ENCODE measurements at regions not wholly inside any gene's neighbourhood (a gene's known extent, or its start where the extent isn't known, plus 50 kb on each side); places are given as distances from the start of the nearest gene placed in this dataset.

GRCh38 chr11:71188886-71189767 is 63.2 kb downstream of the SHANK2 start:
- FAIRE-seq = no peak
- no peak for TF ChIP-seq POLR2A (IDR thresholded peaks at IDR 0.05; ENCODE audit: low read depth, low read length)
- DNase-seq (ENCODE audit: insufficient read length, low spot score) = no peak

DNA sequence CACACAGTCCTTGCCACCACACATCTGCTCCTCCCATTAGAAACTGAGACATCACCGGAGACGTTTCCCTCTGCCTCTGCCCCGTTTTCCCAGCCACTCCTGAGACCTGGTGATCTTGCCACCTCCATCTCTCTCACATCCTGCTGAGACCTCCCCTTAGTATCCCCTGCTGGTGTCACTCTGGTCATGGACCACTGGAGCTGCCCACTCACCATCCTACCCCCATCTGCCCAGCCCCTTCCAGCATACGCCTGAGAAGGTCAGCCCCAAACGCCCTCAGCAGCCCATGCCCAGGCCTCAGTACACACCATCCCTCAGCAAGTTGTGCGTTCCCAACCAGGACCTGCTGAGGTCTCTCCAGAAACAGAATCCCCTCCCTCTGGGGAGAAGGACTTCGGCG is 64.3 kb downstream of the SHANK2 start:
- TF ChIP-seq POLR2A (IDR thresholded peaks at IDR 0.05; ENCODE audit: low read depth, low read length) = no peak
- DNase-seq (ENCODE audit: insufficient read length, low spot score) (no peak), FAIRE-seq (no peak)

- no peak for TF ChIP-seq POLR2A (IDR thresholded peaks at IDR 0.05; ENCODE audit: low read depth, low read length)
- DNase-seq (ENCODE audit: insufficient read length, low spot score) = no peak
- FAIRE-seq = no peak
Observed at GRCh38 chr11:71186806-71187205, 65.6 kb downstream of the SHANK2 start.

DNA sequence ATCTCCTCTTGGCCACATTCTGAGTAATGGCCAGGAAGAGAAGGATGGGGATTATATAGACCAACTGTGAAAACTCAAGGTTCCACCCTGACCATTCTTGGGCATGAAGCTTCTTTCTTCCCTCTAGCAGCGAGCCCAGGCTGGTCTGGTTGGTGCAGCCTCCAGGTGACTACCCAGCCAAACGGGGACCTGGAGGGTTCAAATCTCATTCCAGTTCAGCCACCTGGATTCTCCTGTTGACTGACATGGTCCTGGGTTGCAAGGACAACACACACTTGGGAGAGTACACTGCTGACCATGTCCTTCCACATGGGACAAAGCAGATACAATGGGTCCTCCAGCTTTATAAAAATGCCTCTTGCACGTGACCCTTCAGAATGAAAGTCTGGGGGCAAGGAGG is 67.0 kb downstream of the SHANK2 start:
- DNase-seq (ENCODE audit: insufficient read length, low spot score) = no peak
- no peak for TF ChIP-seq POLR2A (IDR thresholded peaks at IDR 0.05; ENCODE audit: low read depth, low read length)
- no peak for FAIRE-seq

DNA sequence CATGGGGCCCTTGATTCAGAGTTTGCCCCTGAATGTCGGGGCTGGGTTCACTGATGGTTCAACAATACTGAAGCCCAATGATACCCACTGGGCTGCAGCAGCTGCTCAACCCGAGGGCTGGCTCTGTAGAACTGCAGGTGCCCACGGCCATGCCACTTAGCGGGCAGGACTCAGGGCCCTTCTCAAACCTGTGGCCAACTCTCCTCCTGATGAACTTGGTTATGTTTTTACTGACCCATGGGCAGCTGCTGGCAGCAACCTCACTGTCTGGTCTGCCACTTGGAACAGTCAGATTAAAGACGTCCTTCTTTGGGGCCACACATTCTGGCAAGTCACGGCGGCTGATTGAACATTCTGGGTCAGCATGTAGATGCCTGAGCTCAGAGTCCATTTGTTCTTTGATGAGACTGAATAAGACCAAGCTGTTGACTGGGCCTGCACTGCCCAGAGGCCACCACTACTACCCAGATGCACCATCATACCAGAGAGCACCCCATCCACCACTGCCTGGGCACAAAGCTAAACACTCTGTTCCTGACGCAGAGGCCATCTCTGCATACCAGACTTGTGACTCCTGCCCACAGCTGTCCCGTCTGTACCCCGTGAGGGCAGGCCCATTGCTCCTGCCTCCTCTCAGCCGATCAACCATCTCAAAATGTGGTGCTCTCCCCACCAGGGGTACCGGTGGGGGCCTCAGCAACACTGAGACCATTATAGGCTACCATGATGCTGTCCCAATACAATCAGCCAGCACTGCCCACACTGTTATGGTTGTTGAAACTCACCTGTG is 67.8 kb downstream of the SHANK2 start:
- TF ChIP-seq POLR2A (IDR thresholded peaks at IDR 0.05; ENCODE audit: low read depth, low read length) = no peak
- FAIRE-seq (no peak), DNase-seq (ENCODE audit: insufficient read length, low spot score) (no peak)

DNA sequence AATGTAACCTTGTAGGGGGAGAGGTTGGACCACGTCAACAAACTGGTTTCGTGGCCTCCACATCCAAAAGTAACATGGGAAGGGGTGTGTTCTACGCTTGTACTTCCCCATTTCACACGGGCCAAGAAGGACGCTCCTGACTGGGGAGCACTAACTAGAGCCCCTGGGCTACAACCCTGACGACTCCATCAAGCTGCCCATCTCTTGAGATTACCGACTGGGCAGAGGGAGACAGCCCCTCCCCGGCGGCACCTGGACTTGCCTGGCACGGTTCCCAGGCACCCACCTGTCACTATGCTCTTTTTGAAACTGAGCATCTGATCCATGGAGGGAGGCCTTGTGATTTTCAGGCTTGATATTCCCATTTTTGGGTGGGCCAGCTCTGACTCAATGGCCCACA is 68.5 kb downstream of the SHANK2 start:
- no peak for TF ChIP-seq POLR2A (IDR thresholded peaks at IDR 0.05; ENCODE audit: low read depth, low read length)
- no peak for FAIRE-seq
- DNase-seq (ENCODE audit: insufficient read length, low spot score) = no peak

- FAIRE-seq (no peak), DNase-seq (ENCODE audit: insufficient read length, low spot score) (no peak)
- no peak for TF ChIP-seq POLR2A (IDR thresholded peaks at IDR 0.05; ENCODE audit: low read depth, low read length)
Observed at GRCh38 chr11:71182791-71183677, 69.3 kb downstream of the SHANK2 start.

- DNase-seq (ENCODE audit: insufficient read length, low spot score) (no peak), FAIRE-seq (no peak)
- TF ChIP-seq POLR2A (IDR thresholded peaks at IDR 0.05; ENCODE audit: low read depth, low read length) = no peak
Observed at GRCh38 chr11:71181566-71181965, 70.8 kb downstream of the SHANK2 start.

GRCh38 chr11:71180694-71181470 is 71.5 kb downstream of the SHANK2 start:
- DNase-seq (ENCODE audit: insufficient read length, low spot score) (no peak), FAIRE-seq (no peak)
- no peak for TF ChIP-seq POLR2A (IDR thresholded peaks at IDR 0.05; ENCODE audit: low read depth, low read length)

DNA sequence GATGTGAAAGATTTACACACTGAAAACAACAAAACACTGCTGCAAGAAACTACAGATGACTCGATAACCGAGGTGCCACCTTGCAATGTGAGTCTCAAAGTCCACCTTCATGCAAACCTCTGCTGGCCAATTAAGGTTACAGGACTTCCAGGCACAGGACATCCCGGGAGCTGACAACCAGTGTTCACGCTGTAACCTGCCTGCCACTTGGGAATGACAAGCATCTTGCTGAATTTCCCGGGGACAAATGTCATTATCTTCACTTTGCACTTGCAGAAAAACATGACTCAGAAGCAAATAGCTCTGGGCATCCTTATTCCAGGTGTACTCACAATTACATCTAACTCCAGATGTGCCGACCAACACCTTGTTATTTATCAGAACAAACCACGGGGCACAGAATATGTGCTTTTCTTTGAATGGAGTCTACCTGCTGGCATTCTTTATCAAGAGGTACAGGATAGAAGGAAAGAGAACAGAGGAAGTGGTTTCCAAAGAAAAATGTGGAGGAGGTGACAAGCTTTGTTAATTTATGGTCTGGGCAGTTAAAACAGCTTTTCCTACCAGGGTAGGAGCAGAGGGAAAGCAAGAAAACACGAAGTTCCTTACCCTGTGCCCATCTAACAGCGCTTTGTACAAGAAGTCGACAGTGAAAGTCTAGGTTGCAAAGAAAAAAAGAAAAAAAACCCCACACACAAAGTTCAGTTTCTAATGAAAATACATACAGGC is 72.3 kb downstream of the SHANK2 start:
- FAIRE-seq = no peak
- TF ChIP-seq POLR2A (IDR thresholded peaks at IDR 0.05; ENCODE audit: low read depth, low read length) = no peak
- DNase-seq (ENCODE audit: insufficient read length, low spot score) = no peak

GRCh38 chr11:71178076-71178475 is 74.3 kb downstream of the SHANK2 start:
- no peak for TF ChIP-seq POLR2A (IDR thresholded peaks at IDR 0.05; ENCODE audit: low read depth, low read length)
- DNase-seq (ENCODE audit: insufficient read length, low spot score) (no peak), FAIRE-seq (no peak)

DNA sequence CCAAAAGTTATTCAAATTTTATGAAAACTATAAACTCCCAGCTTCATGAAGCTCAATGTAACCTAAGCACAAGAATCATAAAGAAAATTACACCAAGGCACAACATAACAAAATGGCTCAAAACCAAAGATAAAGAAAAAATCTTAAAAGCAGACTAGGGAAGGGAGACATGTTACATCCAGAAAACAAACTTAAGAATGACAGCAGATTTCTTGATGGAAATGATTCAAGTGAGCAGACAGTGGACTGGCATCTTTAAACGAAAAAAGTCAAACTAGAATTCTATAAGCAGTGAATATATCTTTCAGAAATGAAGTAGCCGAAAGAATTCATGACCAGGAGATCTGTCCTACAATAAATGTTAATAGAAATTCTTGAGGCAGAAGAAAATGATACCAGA is 75.6 kb downstream of the SHANK2 start:
- DNase-seq (ENCODE audit: insufficient read length, low spot score) = no peak
- TF ChIP-seq POLR2A (IDR thresholded peaks at IDR 0.05; ENCODE audit: low read depth, low read length) = no peak
- FAIRE-seq = no peak

Measured in H54 (cell line).